Fibroblast of skin of right quadriceps (primary cell): ENCODE measurements at regions not wholly inside any gene's neighbourhood (a gene's known extent, or its start where the extent isn't known, plus 50 kb on each side); places are given as distances from the start of the nearest gene placed in this dataset.

Source experiments
- DNase-seq: peaks from one replicate; pipeline ENCODE4 v3.0.0-alpha.2; 2013

GRCh38 chr14:104444159-104445030 is 135.2 kb upstream of the C14orf180 start:
- no peak for DNase-seq

DNA sequence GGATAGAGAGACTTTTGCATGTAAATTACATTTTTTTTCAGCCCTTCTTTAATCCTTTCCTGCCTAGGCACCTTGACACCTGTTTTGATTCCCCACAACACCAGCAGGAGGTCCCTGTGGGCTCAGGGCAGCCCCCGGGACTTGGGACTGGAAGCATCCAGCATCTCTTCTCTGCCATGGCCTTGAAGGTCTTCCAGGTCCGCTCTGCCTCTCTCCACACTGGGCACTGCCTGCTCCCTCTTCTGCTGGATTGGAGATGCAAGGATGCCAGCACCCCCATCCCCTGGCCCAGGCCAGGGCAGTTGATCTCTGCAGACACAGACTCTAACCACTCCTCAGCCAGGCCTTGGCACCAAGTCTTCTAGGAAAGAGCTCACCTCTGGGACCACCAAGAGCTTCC is 134.5 kb upstream of the C14orf180 start:
- DNase-seq: no peak

GRCh38 chr14:104445832-104446381 is 133.7 kb upstream of the C14orf180 start:
- no peak for DNase-seq

DNA sequence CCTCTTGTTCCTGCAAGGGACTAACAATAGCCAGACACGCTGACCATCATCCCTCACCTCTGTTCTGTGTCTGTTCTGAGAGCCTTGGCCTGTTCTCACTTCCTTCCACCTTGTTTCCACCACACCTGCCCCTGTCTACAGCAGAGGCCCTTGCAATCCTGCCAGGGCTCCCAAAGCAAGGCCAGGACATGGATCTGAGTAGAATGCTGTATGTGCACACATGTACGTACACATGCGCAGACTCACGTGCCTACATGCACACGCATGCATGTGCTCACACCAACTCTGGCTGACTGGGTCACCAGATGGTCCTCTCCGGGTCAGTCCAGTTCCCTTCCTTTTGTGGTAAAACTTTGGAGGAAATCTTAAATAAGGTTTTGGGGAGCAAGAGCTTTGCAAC is 133.0 kb upstream of the C14orf180 start:
- DNase-seq: no peak

GRCh38 chr14:104447750-104448149 is 131.8 kb upstream of the C14orf180 start:
- no peak for DNase-seq

GRCh38 chr14:104448321-104448720 is 131.2 kb upstream of the C14orf180 start:
- DNase-seq: no peak

GRCh38 chr14:104448721-104449120 is 130.8 kb upstream of the C14orf180 start:
- DNase-seq: no peak

- no peak for DNase-seq
These were observed 128.7 kb upstream of the C14orf180 start for GRCh38 chr14:104450811-104451401.

DNA sequence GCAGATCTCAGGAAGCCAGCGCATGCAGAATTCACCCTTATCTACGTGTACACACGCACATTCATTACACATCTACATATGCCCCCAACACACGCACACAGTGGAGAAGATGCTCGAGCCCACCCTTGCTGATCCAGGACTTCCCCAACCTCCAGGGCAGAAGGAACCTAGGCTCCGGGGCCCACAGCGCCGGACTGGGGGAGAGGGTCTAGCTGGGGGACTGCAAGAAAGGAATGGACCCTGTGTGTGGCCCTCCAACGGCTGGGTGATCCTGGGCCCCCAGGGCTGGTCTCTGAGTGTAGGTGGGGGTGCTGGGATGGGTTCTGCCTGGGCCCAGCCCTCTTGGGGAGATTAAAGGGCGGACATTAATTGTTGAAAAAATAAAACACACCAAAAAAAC is 128.1 kb upstream of the C14orf180 start:
- DNase-seq: no peak

GRCh38 chr14:104458845-104459244 is 120.7 kb upstream of the C14orf180 start:
- DNase-seq: no peak

GRCh38 chr14:104460791-104461651 is 118.5 kb upstream of the C14orf180 start:
- no peak for DNase-seq

- no peak for DNase-seq
These were observed 117.7 kb upstream of the C14orf180 start for GRCh38 chr14:104461676-104462449.

GRCh38 chr14:104462651-104463630 is 116.6 kb upstream of the C14orf180 start:
- no peak for DNase-seq

GRCh38 chr14:104464907-104465306 is 114.7 kb upstream of the C14orf180 start:
- no peak for DNase-seq

DNA sequence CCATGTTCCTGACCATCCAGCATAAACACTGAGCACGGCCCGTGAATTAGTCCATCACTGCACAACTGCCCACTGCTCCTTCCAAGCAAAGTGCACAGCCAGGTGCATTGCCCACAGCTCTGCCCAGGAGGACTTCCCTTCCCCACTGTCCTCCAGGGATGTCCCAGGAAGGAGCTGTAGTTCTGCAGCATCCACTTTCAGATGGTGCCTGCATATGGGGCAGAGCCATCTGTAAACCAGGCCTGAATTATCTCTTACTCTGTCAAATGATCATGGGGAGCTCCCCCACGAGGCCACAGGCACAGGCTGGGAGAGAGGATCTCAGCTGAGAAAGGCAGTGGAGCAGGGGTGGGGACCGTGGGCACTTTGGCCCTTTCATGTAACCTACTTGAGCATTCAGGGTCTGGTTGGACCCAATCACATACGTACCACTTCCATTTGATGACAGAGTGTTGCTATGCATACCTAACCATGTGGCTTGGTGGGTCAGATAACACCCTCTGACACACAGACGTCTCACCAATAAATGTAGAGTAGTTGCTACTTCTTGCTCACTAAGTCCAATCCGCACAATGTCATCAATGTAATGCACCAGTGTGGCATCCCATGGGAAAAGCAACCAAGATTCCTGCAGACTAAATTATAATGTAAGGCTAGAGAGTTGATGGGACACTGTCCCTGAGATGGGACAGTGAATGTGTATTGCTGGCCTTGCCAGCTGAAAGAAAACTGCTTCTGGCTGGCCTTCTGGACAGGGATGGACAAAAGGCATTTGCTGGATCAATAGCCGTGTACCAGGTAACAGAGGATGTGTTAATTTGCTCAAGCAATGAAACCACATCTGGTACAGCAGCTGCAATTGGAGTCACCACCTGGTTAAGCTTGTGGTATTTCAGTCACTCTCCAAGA is 113.8 kb upstream of the C14orf180 start:
- DNase-seq: no peak

- DNase-seq: no peak
These were observed 112.3 kb upstream of the C14orf180 start for GRCh38 chr14:104467236-104467635.

GRCh38 chr14:104467641-104468040 is 111.9 kb upstream of the C14orf180 start:
- DNase-seq: no peak

GRCh38 chr14:104469591-104469990 is 110.0 kb upstream of the C14orf180 start:
- no peak for DNase-seq

GRCh38 chr14:104470588-104470987 is 109.0 kb upstream of the C14orf180 start:
- DNase-seq: no peak

GRCh38 chr14:104471114-104471513 is 108.5 kb upstream of the C14orf180 start:
- DNase-seq: no peak
